ENCODE measurements at regions not wholly inside any gene's neighbourhood (a gene's known extent, or its start where the extent isn't known, plus 50 kb on each side); places are given as distances from the start of the nearest gene placed in this dataset.

- TF ChIP-seq ERG (CRISPR knock-in tag; IDR thresholded peaks at IDR 0.05) (no peak), CREB1 (CRISPR knock-in tag; IDR thresholded peaks at IDR 0.05) (no peak), TP53 (CRISPR knock-in tag; IDR thresholded peaks at IDR 0.05) (no peak), ZNF416 (CRISPR knock-in tag; IDR thresholded peaks at IDR 0.05) (no peak)
Observed at GRCh38 chr4:74527049-74527448, 82.1 kb downstream of the AREG start (continued).

GRCh38 chr4:74528178-74528577 is 83.2 kb downstream of the AREG start:
- POLR2A ChIA-PET: no interaction called here
- H3K9me3 Mint-ChIP-seq: no peaks in the 10 kb centered on the region
- no peaks in the 10 kb centered on the region for H3K36me3 Mint-ChIP-seq
- H3K27ac Mint-ChIP-seq: no peak overlapping the region
- no peak for DNase-seq (ENCODE audit: low spot score)
- H3K4me3 Mint-ChIP-seq: no peak overlapping the region
- peaks cover 4% of the 10 kb centered on the region; the same call in 1 of the 2 replicates for H3K4me1 Mint-ChIP-seq
- TF ChIP-seq GABPB1 (CRISPR knock-in tag; IDR thresholded peaks at IDR 0.05): no peak
- no peak for ATAC-seq
- CTCF ChIA-PET: interaction anchor here (1.0 kb wide), 1 partner anchor 143 kb away, joined by 4 read pairs; no protein-coding TSS in a partner anchor
- H3K27me3 Mint-ChIP-seq (ENCODE audit: low read depth): no peaks in the 10 kb centered on the region

GRCh38 chr4:74529284-74530041 is 84.5 kb downstream of the AREG start:
- Mint-ChIP-seq H3K4me3 (no peak overlapping the region), H3K36me3 (no peaks in the 10 kb centered on the region), H3K9me3 (no peaks in the 10 kb centered on the region), H3K27me3 (ENCODE audit: low read depth) (no peaks in the 10 kb centered on the region), H3K27ac (no peak overlapping the region), H3K4me1 (peaks cover 4% of the 10 kb centered on the region; the same call in 1 of the 2 replicates)
- POLR2A ChIA-PET: no interaction called here
- no peak for TF ChIP-seq ELF4 (CRISPR knock-in tag; IDR thresholded peaks at IDR 0.05; ENCODE audit: low read depth)
- TF ChIP-seq, protein P1, sequence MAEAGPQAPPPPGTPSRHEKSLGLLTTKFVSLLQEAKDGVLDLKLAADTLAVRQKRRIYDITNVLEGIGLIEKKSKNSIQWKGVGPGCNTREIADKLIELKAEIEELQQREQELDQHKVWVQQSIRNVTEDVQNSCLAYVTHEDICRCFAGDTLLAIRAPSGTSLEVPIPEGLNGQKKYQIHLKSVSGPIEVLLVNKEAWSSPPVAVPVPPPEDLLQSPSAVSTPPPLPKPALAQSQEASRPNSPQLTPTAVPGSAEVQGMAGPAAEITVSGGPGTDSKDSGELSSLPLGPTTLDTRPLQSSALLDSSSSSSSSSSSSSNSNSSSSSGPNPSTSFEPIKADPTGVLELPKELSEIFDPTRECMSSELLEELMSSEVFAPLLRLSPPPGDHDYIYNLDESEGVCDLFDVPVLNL (CRISPR knock-in tag; IDR thresholded peaks at IDR 0.05; ENCODE audit: borderline replicate concordance, low read depth): no peak
- DNase-seq (ENCODE audit: low spot score) (no peak), ATAC-seq (peak; percentile 53; the same call in 1 of the 2 replicates)
- CTCF ChIA-PET: interaction anchor here (1.0 kb wide), 1 partner anchor 142 kb away, joined by 4 read pairs; no protein-coding TSS in a partner anchor

GRCh38 chr4:74531963-74532794 is 87.2 kb downstream of the AREG start:
- Mint-ChIP-seq H3K4me3 (no peak overlapping the region), H3K27ac (no peak overlapping the region), H3K9me3 (no peaks in the 10 kb centered on the region), H3K4me1 (peaks cover 4% of the 10 kb centered on the region; the same call in 1 of the 2 replicates), H3K36me3 (no peaks in the 10 kb centered on the region), H3K27me3 (ENCODE audit: low read depth) (no peaks in the 10 kb centered on the region)
- POLR2A ChIA-PET: no interaction called here
- no peak for DNase-seq (ENCODE audit: low spot score)
- TF ChIP-seq ZNF423 (CRISPR knock-in tag; IDR thresholded peaks at IDR 0.05): no peak
- TF ChIP-seq ARID4B (CRISPR knock-in tag; IDR thresholded peaks at IDR 0.05; ENCODE audit: borderline replicate concordance): no peak
- TF ChIP-seq ZNF263 (CRISPR knock-in tag; IDR thresholded peaks at IDR 0.05; ENCODE audit: low read depth): no peak
- peak; percentile 95 for TF ChIP-seq GABPB1 (CRISPR knock-in tag; IDR thresholded peaks at IDR 0.05)
- peak; percentile 96 for ATAC-seq
- CTCF ChIA-PET: interaction anchor here (0.6 to 2.8 kb wide), 13 partner anchors 10 to 226 kb away, joined by 3 to 11 read pairs (median 3); no protein-coding TSS in a partner anchor
